Thoracic aorta (tissue), 2 donors: ENCODE measurements at regions not wholly inside any gene's neighbourhood (a gene's known extent, or its start where the extent isn't known, plus 50 kb on each side); places are given as distances from the start of the nearest gene placed in this dataset.

Experiments
- ATAC-seq: fragments of 150-250 bp; one replicate; pipeline ENCODE4 v1.8.0; 2017; ENCODE audit warnings: low read depth; ENCODE audit not compliant: insufficient number of reproducible peaks, low FRiP score
- DNase-seq: peaks from one replicate; pipeline ENCODE4 v3.0.0-alpha.2; 2020; ENCODE audit warnings: low spot score
- H3K27ac ChIP-seq, 2 donors: fragments of 200-600 bp; sonication (generic); 1 replicate in 1 of 2; 2 replicates in 1 of 2; pipeline ENCODE4 v1.5.1; 2016; ENCODE audit warnings: mild to moderate bottlenecking in 2 of 2, moderate library complexity in 2 of 2
- H3K27me3 ChIP-seq: fragments of 200-600 bp; sonication (generic); replicated peaks from 2 replicates; pipeline ENCODE4 v1.6.0; 2016; ENCODE audit warnings: mild to moderate bottlenecking; ENCODE audit not compliant: insufficient read depth
- H3K36me3 ChIP-seq: fragments of 200-600 bp; sonication (generic); one replicate; pipeline ENCODE4 v1.5.1; 2016
- H3K4me1 ChIP-seq, 2 donors: fragments of 200-600 bp; sonication (generic); 1 replicate in 1 of 2; 2 replicates in 1 of 2; pipeline versions ENCODE4 v1.5.1 to v1.6.0; 2016; ENCODE audit warnings: low read depth in 2 of 2, mild to moderate bottlenecking in 1 of 2; ENCODE audit not compliant: control insufficient read depth in 1 of 2
- H3K4me3 ChIP-seq: fragments of 200-600 bp; sonication (generic); 2 replicates; pipeline ENCODE4 v1.5.1; 2016; ENCODE audit warnings: mild to moderate bottlenecking
- H3K9me3 ChIP-seq: fragments of 200-600 bp; sonication (generic); 2 replicates; pipeline ENCODE4 v1.5.1; 2016
- CTCF ChIP-seq: fragments of 200-600 bp; sonication (generic); IDR thresholded peaks from one replicate; pipeline ENCODE4 v1.5.1; 2019; ENCODE audit warnings: antibody characterized with exemption

DNA sequence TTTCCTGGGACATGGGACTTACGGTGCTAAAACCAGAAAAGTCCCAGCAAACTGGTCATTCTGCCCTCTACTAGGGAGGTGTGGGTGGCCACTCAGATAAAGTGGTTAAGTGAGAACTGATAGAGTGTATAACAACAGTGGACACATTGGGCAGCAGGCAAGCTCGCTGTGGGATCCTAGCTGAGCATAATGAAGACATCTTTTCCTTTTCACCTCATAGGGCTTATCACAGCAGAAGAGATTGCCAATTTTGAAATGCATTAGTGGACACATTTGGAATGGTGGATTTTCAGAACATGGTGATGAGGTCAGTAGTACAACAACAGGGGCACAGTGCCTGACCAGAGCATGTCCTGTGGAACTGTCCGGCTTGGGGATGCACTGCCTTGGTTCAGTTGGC, 477.1 kb upstream of the KIF2A start:
- H3K36me3 ChIP-seq = no peaks in the 10 kb centered on the region
- TF ChIP-seq CTCF = no peak
- H3K4me1 ChIP-seq = no peaks in the 10 kb centered on the region
- H3K27me3 ChIP-seq = no peaks in the 10 kb centered on the region
- no peak overlapping the region for H3K4me3 ChIP-seq
- DNase-seq (no peak), ATAC-seq (no peak)
- H3K9me3 ChIP-seq = no peaks in the 10 kb centered on the region
- H3K27ac ChIP-seq = no peak overlapping the region

DNA sequence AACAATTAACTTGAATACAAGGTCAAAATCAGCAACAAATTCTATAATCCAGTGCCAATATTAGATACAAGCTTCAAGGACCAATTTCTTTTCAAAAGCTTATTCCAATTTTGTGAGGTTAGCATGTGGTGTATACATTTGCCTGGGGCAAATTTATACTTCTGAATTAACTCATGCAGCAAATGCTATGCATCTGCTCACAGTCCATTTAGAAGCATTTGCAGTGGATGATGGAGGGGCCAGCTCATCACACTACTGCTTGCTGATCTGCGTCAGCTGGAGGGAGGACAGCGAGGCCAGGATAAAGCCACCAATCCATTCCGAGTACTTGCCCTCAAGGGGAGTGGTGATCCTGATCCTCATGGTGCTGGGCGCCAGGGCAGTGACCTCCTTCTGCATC, 474.3 kb upstream of the KIF2A start:
- ATAC-seq (no peak), DNase-seq (no peak)
- Histone ChIP-seq H3K4me1 (no peaks in the 10 kb centered on the region), H3K36me3 (no peaks in the 10 kb centered on the region), H3K27ac (no peak overlapping the region), H3K27me3 (no peaks in the 10 kb centered on the region), H3K4me3 (no peak overlapping the region), H3K9me3 (no peaks in the 10 kb centered on the region)
- no peak for TF ChIP-seq CTCF

- TF ChIP-seq CTCF = no peak
- Histone ChIP-seq H3K9me3 (no peaks in the 10 kb centered on the region), H3K4me3 (no peak overlapping the region), H3K4me1 (no peaks in the 10 kb centered on the region), H3K36me3 (no peaks in the 10 kb centered on the region), H3K27ac (no peak overlapping the region), H3K27me3 (no peaks in the 10 kb centered on the region)
- no peak for ATAC-seq
- no peak for DNase-seq
Observed at GRCh38 chr5:61837788-61838187, 468.2 kb upstream of the KIF2A start.

DNA sequence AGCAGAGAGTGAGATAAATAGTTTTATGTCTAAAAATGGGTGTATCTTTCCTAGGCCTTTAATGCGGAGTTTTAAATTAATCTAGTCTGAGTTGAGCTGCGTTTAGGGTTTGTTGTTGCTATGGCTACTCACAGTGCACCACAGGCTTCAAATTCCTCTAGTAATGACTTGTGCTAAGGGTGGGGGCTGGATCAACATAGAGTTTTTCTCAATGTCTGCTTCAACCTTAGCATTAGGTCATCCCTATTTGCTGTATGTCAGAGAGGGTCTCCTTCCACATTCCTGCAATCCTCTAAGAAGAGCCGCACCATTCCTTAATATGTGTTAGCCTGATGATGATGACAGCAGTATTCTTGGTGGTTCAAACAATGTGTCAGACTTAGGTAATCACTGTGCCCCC, 465.6 kb upstream of the KIF2A start:
- H3K4me3 ChIP-seq = no peak overlapping the region
- no peaks in the 10 kb centered on the region for H3K4me1 ChIP-seq
- H3K9me3 ChIP-seq = no peaks in the 10 kb centered on the region
- no peaks in the 10 kb centered on the region for H3K27me3 ChIP-seq
- H3K36me3 ChIP-seq = no peaks in the 10 kb centered on the region
- ATAC-seq (no peak), DNase-seq (no peak)
- H3K27ac ChIP-seq = no peak overlapping the region
- TF ChIP-seq CTCF = no peak

GRCh38 chr5:61842840-61843239, 463.2 kb upstream of the KIF2A start:
- Histone ChIP-seq H3K36me3 (no peaks in the 10 kb centered on the region), H3K27me3 (no peaks in the 10 kb centered on the region), H3K4me3 (no peak overlapping the region), H3K9me3 (no peaks in the 10 kb centered on the region), H3K4me1 (no peaks in the 10 kb centered on the region), H3K27ac (no peak overlapping the region)
- no peak for TF ChIP-seq CTCF
- no peak for ATAC-seq
- no peak for DNase-seq
